Endothelial cell of umbilical vein (primary cell): ENCODE measurements at regions not wholly inside any gene's neighbourhood (a gene's known extent, or its start where the extent isn't known, plus 50 kb on each side); places are given as distances from the start of the nearest gene placed in this dataset.

ENCODE experiments used
- BruUV-seq: library from RNA; stranded (reverse); fragments of 400-500 nt; replicated peaks from 2 replicates; lab custom pipeline; 2021; lab: Mats Ljungman, UMichigan
- CTCF ChIA-PET: fragments of 300-600, 350-600 bp; sonication (Branson Sonifier 250); formaldehyde crosslinking; loops from one replicate; lab custom pipeline; 2021; ENCODE audit warnings: antibody characterized with exemption, inconsistent platforms; lab: Charles Lee
- POLR2A ChIA-PET: fragments of 300-600, 350-600 bp; sonication (Branson Sonifier 250); formaldehyde crosslinking; loops from one replicate; lab custom pipeline; 2021; ENCODE audit warnings: antibody characterized with exemption, inconsistent platforms; lab: Charles Lee
- DNase-seq: peaks from one replicate; pipeline ENCODE4 v3.0.0-alpha.2; 2011; ENCODE audit warnings: low read depth, low spot score
- FAIRE-seq: peaks from 2 replicates; lab custom pipeline; 2011; peaks lifted over from hg19 to GRCh38; lab: Jason Lieb, UNC
- H2AFZ ChIP-seq: 2 replicates; pipeline ENCODE4 v1.6.0; 2012; ENCODE audit warnings: low read depth, low read length, control low read depth, inconsistent platforms
- H3K27ac ChIP-seq: 2 replicates; pipeline ENCODE4 v1.5.1; 2011; ENCODE audit warnings: low read depth, mild to moderate bottlenecking, control low read depth, low read length, moderate library complexity; ENCODE audit not compliant: insufficient read depth
- H3K27me3 ChIP-seq, 2 experiments: 2 replicates each; pipeline versions ENCODE4 v1.6.0 to v1.6.1; 2011; ENCODE audit warnings: low read length in 2 of 2, mixed read lengths in 1 of 2; ENCODE audit not compliant: control insufficient read depth in 2 of 2, insufficient read depth in 2 of 2
- H3K36me3 ChIP-seq, 2 experiments: 2 replicates in 1 of 2; 3 replicates in 1 of 2; pipeline ENCODE4 v1.5.1; 2011; ENCODE audit warnings: low read length in 2 of 2, mild to moderate bottlenecking in 1 of 2, moderate library complexity in 1 of 2; ENCODE audit not compliant: control insufficient read depth in 2 of 2, insufficient read depth in 2 of 2; ENCODE audit errors: extremely low read depth in 1 of 2
- H3K4me1 ChIP-seq: 3 replicates; pipeline ENCODE4 v1.5.1; 2011; ENCODE audit warnings: mild to moderate bottlenecking, low read length; ENCODE audit not compliant: control insufficient read depth, insufficient read depth; ENCODE audit errors: extremely low read depth
- H3K4me2 ChIP-seq: 2 replicates; pipeline ENCODE4 v1.6.1; 2011; ENCODE audit warnings: low read length, control low read depth, mixed read lengths; ENCODE audit not compliant: insufficient read depth
- H3K4me3 ChIP-seq, 3 experiments: fragments of 200-600 bp in 1 of 3; sonication (generic), shearing (Covaris generic) in 1 of 3; replicated peaks in 1 of 3; 2 replicates each; pipeline ENCODE4 v1.5.1; 2011 to 2016; ENCODE audit warnings: control low read depth in 3 of 3, low read length in 3 of 3, mild to moderate bottlenecking in 2 of 3, inconsistent platforms in 1 of 3, low read depth in 1 of 3, moderate library complexity in 1 of 3; ENCODE audit not compliant: insufficient read depth in 1 of 3
- H3K79me2 ChIP-seq: 2 replicates; pipeline ENCODE4 v1.6.0; 2012; ENCODE audit warnings: low read length, inconsistent platforms; ENCODE audit not compliant: control insufficient read depth, insufficient read depth
- H3K9ac ChIP-seq: replicated peaks from 2 replicates; pipeline ENCODE3; 2011; ENCODE audit warnings: low read length, control low read depth; ENCODE audit not compliant: insufficient read depth; ENCODE audit errors: extremely low read depth
- H3K9me1 ChIP-seq: replicated peaks from 3 replicates; pipeline ENCODE4 v1.6.0; 2011; ENCODE audit warnings: mild to moderate bottlenecking, low read length; ENCODE audit not compliant: control insufficient read depth, insufficient read depth; ENCODE audit errors: extremely low read depth
- H3K9me3 ChIP-seq: replicated peaks from 2 replicates; pipeline ENCODE4 v1.5.1; 2012; ENCODE audit warnings: low read length, inconsistent platforms; ENCODE audit not compliant: control insufficient read depth, insufficient read depth
- H4K20me1 ChIP-seq: replicated peaks from 2 replicates; pipeline ENCODE3; 2011; ENCODE audit warnings: mild to moderate bottlenecking, low read length; ENCODE audit not compliant: control insufficient read depth, insufficient read depth; ENCODE audit errors: extremely low read depth
- EZH2 ChIP-seq: IDR thresholded peaks from 2 replicates; pipeline ENCODE4 v1.6.1; 2012; ENCODE audit warnings: borderline replicate concordance, low read depth, mild to moderate bottlenecking, moderate library complexity, low read length, inconsistent platforms; ENCODE audit not compliant: severe bottlenecking
- FOS ChIP-seq: IDR thresholded peaks from 2 replicates; pipeline ENCODE4 v1.6.1; 2011; ENCODE audit warnings: mild to moderate bottlenecking, low read length, moderate library complexity, borderline replicate concordance; ENCODE audit not compliant: insufficient read depth
- GATA2 ChIP-seq: IDR thresholded peaks from 2 replicates; pipeline ENCODE4 v1.7.0; 2011; ENCODE audit warnings: low read depth, mild to moderate bottlenecking, moderate library complexity, mixed read lengths, low read length; ENCODE audit not compliant: insufficient read length, insufficient read depth
- JUN ChIP-seq: IDR thresholded peaks from 2 replicates; pipeline ENCODE4 v1.6.1; 2011; ENCODE audit warnings: borderline replicate concordance, low read depth; ENCODE audit not compliant: insufficient read length, insufficient read depth
- MYC ChIP-seq: IDR thresholded peaks from one replicate; pipeline ENCODE4 v1.6.1; 2011; ENCODE audit warnings: mild to moderate bottlenecking, low read depth, low read length
- POLR2A ChIP-seq: IDR thresholded peaks from 2 replicates; pipeline ENCODE4 v1.6.1; 2012; ENCODE audit warnings: low read depth, mild to moderate bottlenecking, control low read depth, low read length
- POLR2AphosphoS5 ChIP-seq: IDR thresholded peaks from 2 replicates; pipeline ENCODE4 v1.6.1; 2012; ENCODE audit warnings: low read depth, mild to moderate bottlenecking, control low read depth, low read length, moderate library complexity; ENCODE audit not compliant: insufficient read depth
- dilution Hi-C: fragments of 300-500 bp; cut with MboI; formaldehyde crosslinking; loops from one replicate; pipeline ENCODE4 v1.15.0; 2019; ENCODE audit warnings: low sequenced_read_pairs; ENCODE audit not compliant: extremely low pct_ligation_motif_present
- intact Hi-C: fragments of 100-400 bp; cut with micrococcal nuclease; formaldehyde crosslinking; loops from one replicate; pipeline ENCODE4 v1.10.0; 2022
- TF ChIP-seq, protein P1 (sequence below), 2 donors: IDR thresholded peaks; 1 replicate in 1 of 2; 2 replicates in 1 of 2; pipeline ENCODE4 v1.5.1; 2011; ENCODE audit warnings: low read length in 2 of 2, mild to moderate bottlenecking in 2 of 2, moderate library complexity in 2 of 2, control low read depth in 1 of 2, inconsistent platforms in 1 of 2, low read depth in 1 of 2; ENCODE audit not compliant: insufficient read depth in 1 of 2; ENCODE audit errors: extremely low read depth in 1 of 2
- TF ChIP-seq, protein P2 (sequence below): IDR thresholded peaks from 2 replicates; pipeline ENCODE4 v1.6.1; 2011; ENCODE audit not compliant: insufficient read depth, insufficient read length

DNA sequence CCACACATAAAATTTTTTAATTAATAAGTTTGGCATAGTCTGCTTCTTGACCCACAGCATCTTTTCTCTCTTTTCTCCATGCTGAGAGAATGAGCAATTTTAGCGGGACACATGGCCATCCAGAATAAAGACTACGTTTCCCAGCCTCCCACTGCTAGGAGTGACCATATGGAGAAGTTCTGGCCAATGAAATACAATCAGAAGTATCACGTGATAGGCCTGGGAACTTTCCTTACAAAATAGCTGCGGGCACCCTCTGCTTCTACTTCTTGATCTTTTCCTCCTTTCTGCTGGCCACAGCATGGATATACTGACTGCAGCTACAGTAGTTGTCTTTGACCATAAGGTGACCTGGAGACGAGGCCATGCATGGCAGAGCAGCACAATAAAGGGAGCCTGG is 348.0 kb downstream of the BCOR start:
- dilution Hi-C loops, result no loop called here
- CTCF ChIA-PET, result no interaction called here

More for the DNA sequence above, 348.0 kb downstream of the BCOR start:
- intact Hi-C loops, result no loop called here
- Histone ChIP-seq H3K4me2 (no peak overlapping the region), H3K4me1 (peaks cover 18% of the 10 kb centered on the region), H3K4me3 (no peak overlapping the region), H2AFZ (no peak overlapping the region), H3K9me3 (no peaks in the 10 kb centered on the region), H3K9me1 (no peaks in the 10 kb centered on the region), H3K27me3 (no peaks in the 10 kb centered on the region), H4K20me1 (no peaks in the 10 kb centered on the region), H3K79me2 (no peaks in the 10 kb centered on the region), H3K9ac (no peak overlapping the region), H3K36me3 (no peaks in the 10 kb centered on the region), H3K27ac (no peak overlapping the region)
- DNase-seq (no peak), FAIRE-seq (no peak)
- POLR2A ChIA-PET, result no interaction called here
- TF ChIP-seq MYC (no peak), FOS (no peak), EZH2 (no peak), POLR2A (no peak), POLR2AphosphoS5 (no peak), JUN (no peak), GATA2 (no peak)
- TF ChIP-seq, protein P1, sequence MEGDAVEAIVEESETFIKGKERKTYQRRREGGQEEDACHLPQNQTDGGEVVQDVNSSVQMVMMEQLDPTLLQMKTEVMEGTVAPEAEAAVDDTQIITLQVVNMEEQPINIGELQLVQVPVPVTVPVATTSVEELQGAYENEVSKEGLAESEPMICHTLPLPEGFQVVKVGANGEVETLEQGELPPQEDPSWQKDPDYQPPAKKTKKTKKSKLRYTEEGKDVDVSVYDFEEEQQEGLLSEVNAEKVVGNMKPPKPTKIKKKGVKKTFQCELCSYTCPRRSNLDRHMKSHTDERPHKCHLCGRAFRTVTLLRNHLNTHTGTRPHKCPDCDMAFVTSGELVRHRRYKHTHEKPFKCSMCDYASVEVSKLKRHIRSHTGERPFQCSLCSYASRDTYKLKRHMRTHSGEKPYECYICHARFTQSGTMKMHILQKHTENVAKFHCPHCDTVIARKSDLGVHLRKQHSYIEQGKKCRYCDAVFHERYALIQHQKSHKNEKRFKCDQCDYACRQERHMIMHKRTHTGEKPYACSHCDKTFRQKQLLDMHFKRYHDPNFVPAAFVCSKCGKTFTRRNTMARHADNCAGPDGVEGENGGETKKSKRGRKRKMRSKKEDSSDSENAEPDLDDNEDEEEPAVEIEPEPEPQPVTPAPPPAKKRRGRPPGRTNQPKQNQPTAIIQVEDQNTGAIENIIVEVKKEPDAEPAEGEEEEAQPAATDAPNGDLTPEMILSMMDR (IDR thresholded peaks at IDR 0.05; ENCODE audit: extremely low read depth in 1 of 2, insufficient read depth in 1 of 2, low read depth in 1 of 2, low read length in 2 of 2), result no peak
- TF ChIP-seq, protein P2, sequence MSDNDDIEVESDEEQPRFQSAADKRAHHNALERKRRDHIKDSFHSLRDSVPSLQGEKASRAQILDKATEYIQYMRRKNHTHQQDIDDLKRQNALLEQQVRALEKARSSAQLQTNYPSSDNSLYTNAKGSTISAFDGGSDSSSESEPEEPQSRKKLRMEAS, result no peak
- no TSS peak for BruUV-seq
